H1 (cell line): ENCODE measurements at regions not wholly inside any gene's neighbourhood (a gene's known extent, or its start where the extent isn't known, plus 50 kb on each side); places are given as distances from the start of the nearest gene placed in this dataset.

Source experiments
- CTCF ChIA-PET: fragments of 300-600 bp; sonication (Branson Sonifier 250); formaldehyde crosslinking; loops from one replicate; lab custom pipeline; 2021; ENCODE audit not compliant: partially characterized antibody; lab: Charles Lee
- POLR2A ChIA-PET: fragments of 300-600 bp; sonication (Branson Sonifier 250); formaldehyde crosslinking; loops from one replicate; lab custom pipeline; 2021; ENCODE audit warnings: inconsistent platforms; ENCODE audit not compliant: partially characterized antibody; lab: Charles Lee
- DNase-seq, 2 experiments: peaks; one replicate each; pipeline versions ENCODE4 v3.0.0 to v3.0.0-alpha.2; 2010 to 2022; ENCODE audit warnings: low spot score in 2 of 2, low read depth in 1 of 2, mixed read lengths in 1 of 2
- FAIRE-seq: peaks from 2 replicates; lab custom pipeline; 2011; peaks lifted over from hg19 to GRCh38; lab: Jason Lieb, UNC
- H2AFZ ChIP-seq: 2 replicates; pipeline ENCODE4 v1.8.1; 2012; ENCODE audit warnings: low read length, inconsistent platforms
- H2AK5ac ChIP-seq: 2 replicates; pipeline ENCODE4 v1.6.1; 2013; ENCODE audit warnings: low read depth, low read length
- H2BK120ac ChIP-seq: replicated peaks from 2 replicates; pipeline ENCODE3; 2013; ENCODE audit warnings: low read depth, low read length, inconsistent platforms
- H2BK12ac ChIP-seq: 2 replicates; pipeline ENCODE4 v1.6.1; 2013; ENCODE audit warnings: low read depth, low read length
- H2BK15ac ChIP-seq: 2 replicates; pipeline ENCODE4 v1.6.1; 2013; ENCODE audit warnings: low read length
- H2BK20ac ChIP-seq: 2 replicates; pipeline ENCODE4 v1.6.1; 2013; ENCODE audit warnings: low read length
- H2BK5ac ChIP-seq: 2 replicates; pipeline ENCODE4 v1.6.1; 2013; ENCODE audit warnings: low read depth, low read length
- H3K14ac ChIP-seq: 2 replicates; pipeline ENCODE4 v1.6.1; 2013; ENCODE audit warnings: inconsistent platforms; ENCODE audit not compliant: insufficient read length
- H3K18ac ChIP-seq: 2 replicates; pipeline ENCODE4 v1.6.1; 2013; ENCODE audit warnings: low read length; ENCODE audit errors: extremely low read depth
- H3K23ac ChIP-seq: 2 replicates; pipeline ENCODE4 v1.6.1; 2013; ENCODE audit warnings: inconsistent platforms; ENCODE audit not compliant: insufficient read length
- H3K23me2 ChIP-seq: 2 replicates; pipeline ENCODE4 v1.6.1; 2013; ENCODE audit warnings: low read depth, low read length
- H3K27ac ChIP-seq: 2 replicates; pipeline ENCODE4 v1.6.1; 2011; ENCODE audit warnings: low read depth, low read length, inconsistent platforms
- H3K27me3 ChIP-seq, 4 experiments: replicated peaks in 1 of 4; 1 replicate in 1 of 4; 2 replicates in 3 of 4; pipeline versions ENCODE4 v1.6.1 to v1.8.1; 2011 to 2013; ENCODE audit warnings: low read length in 3 of 4, mild to moderate bottlenecking in 3 of 4, inconsistent platforms in 2 of 4, mixed read lengths in 2 of 4, moderate library complexity in 1 of 4; ENCODE audit not compliant: control insufficient read depth in 3 of 4, insufficient read depth in 3 of 4; ENCODE audit errors: extremely low read depth in 1 of 4
- H3K36me3 ChIP-seq, 4 experiments: 2 replicates each; pipeline versions ENCODE4 v1.6.1 to v1.8.1; 2011 to 2013; ENCODE audit warnings: mild to moderate bottlenecking in 4 of 4, low read length in 3 of 4, moderate library complexity in 2 of 4, control low read depth in 1 of 4, inconsistent platforms in 1 of 4; ENCODE audit not compliant: insufficient read depth in 4 of 4, control insufficient read depth in 2 of 4
- H3K4ac ChIP-seq: replicated peaks from 2 replicates; pipeline ENCODE3; 2013; ENCODE audit warnings: low read length, low read depth, mixed read lengths, inconsistent platforms; ENCODE audit not compliant: insufficient read length
- H3K4me1 ChIP-seq, 4 experiments: replicated peaks in 1 of 4; 1 replicate in 1 of 4; 2 replicates in 3 of 4; pipeline versions ENCODE4 v1.6.1 to v1.8.1; 2011 to 2013; ENCODE audit warnings: low read length in 3 of 4, inconsistent platforms in 2 of 4, mixed read lengths in 1 of 4; ENCODE audit not compliant: insufficient read depth in 4 of 4, control insufficient read depth in 3 of 4
- H3K4me2 ChIP-seq, 2 experiments: 2 replicates each; pipeline versions ENCODE4 v1.6.1 to v1.8.1; 2011 to 2013; ENCODE audit warnings: low read depth in 2 of 2, low read length in 2 of 2, control low read depth in 1 of 2, inconsistent platforms in 1 of 2, mild to moderate bottlenecking in 1 of 2; ENCODE audit not compliant: insufficient read depth in 1 of 2
- H3K4me3 ChIP-seq, 4 experiments: fragments of 200-600, 300-600 bp in 1 of 4; sonication (generic), shearing (Covaris generic), sonication (Bioruptor Twin) in 1 of 4; 2 replicates each; pipeline versions ENCODE4 v1.5.1 to v1.8.1; 2011 to 2016; ENCODE audit warnings: low read length in 4 of 4, low read depth in 3 of 4, control low read depth in 2 of 4, inconsistent platforms in 2 of 4, mild to moderate bottlenecking in 2 of 4, mixed read lengths in 1 of 4, moderate library complexity in 1 of 4; ENCODE audit not compliant: insufficient read depth in 2 of 4; ENCODE audit errors: extremely low read depth in 1 of 4
- H3K56ac ChIP-seq: replicated peaks from 2 replicates; pipeline ENCODE3; 2013; ENCODE audit warnings: low read depth, mild to moderate bottlenecking, mixed read lengths, low read length, inconsistent platforms; ENCODE audit not compliant: insufficient read length
- H3K79me1 ChIP-seq: 2 replicates; pipeline ENCODE4 v1.6.1; 2013; ENCODE audit warnings: low read depth, low read length, control low read depth
- H3K79me2 ChIP-seq, 2 experiments: 2 replicates each; pipeline versions ENCODE4 v1.6.1 to v1.8.1; 2012 to 2013; ENCODE audit warnings: low read length in 2 of 2, mild to moderate bottlenecking in 2 of 2, inconsistent platforms in 1 of 2; ENCODE audit not compliant: insufficient read depth in 2 of 2, control insufficient read depth in 1 of 2
- H3K9ac ChIP-seq, 4 experiments: replicated peaks in 1 of 4; 1 replicate in 1 of 4; 2 replicates in 3 of 4; pipeline versions ENCODE4 v1.6.1 to v1.8.1; 2011 to 2013; ENCODE audit warnings: low read depth in 3 of 4, low read length in 3 of 4, control low read depth in 2 of 4, mild to moderate bottlenecking in 2 of 4, moderate library complexity in 2 of 4, inconsistent platforms in 1 of 4; ENCODE audit errors: extremely low read depth in 1 of 4
- H3K9me3 ChIP-seq, 2 experiments: 2 replicates each; pipeline versions ENCODE4 v1.6.1 to v1.8.1; 2012 to 2013; ENCODE audit warnings: mild to moderate bottlenecking in 2 of 2, moderate library complexity in 2 of 2, control low read depth in 1 of 2, inconsistent platforms in 1 of 2, low read depth in 1 of 2, low read length in 1 of 2, mixed read lengths in 1 of 2; ENCODE audit not compliant: insufficient read depth in 2 of 2
- H4K20me1 ChIP-seq, 2 experiments: replicated peaks in 1 of 2; 2 replicates each; pipeline versions ENCODE3 to v1.8.1; 2011 to 2013; ENCODE audit warnings: inconsistent platforms in 2 of 2, low read length in 2 of 2, mild to moderate bottlenecking in 1 of 2; ENCODE audit not compliant: insufficient read depth in 2 of 2, control insufficient read depth in 1 of 2
- H4K5ac ChIP-seq: 2 replicates; pipeline ENCODE4 v1.6.1; 2013; ENCODE audit warnings: low read length, low read depth, mixed read lengths, inconsistent platforms; ENCODE audit not compliant: insufficient read length
- H4K8ac ChIP-seq: 2 replicates; pipeline ENCODE4 v1.8.0; 2013; ENCODE audit warnings: mild to moderate bottlenecking, moderate library complexity, low read length, inconsistent platforms; ENCODE audit not compliant: insufficient read depth; ENCODE audit errors: extremely low read depth
- H4K91ac ChIP-seq: replicated peaks from 2 replicates; pipeline ENCODE3; 2013; ENCODE audit warnings: low read length, mixed read lengths, inconsistent platforms; ENCODE audit not compliant: insufficient read length
- ASH2L ChIP-seq: fragments of 200-600, 300-600 bp; sonication (generic); IDR thresholded peaks from one replicate; pipeline ENCODE4 v1.7.1; 2017; ENCODE audit warnings: low read length
- CREB1 ChIP-seq: IDR thresholded peaks from 2 replicates; pipeline ENCODE4 v1.6.1; 2012; ENCODE audit warnings: inconsistent platforms
- EGR1 ChIP-seq: IDR thresholded peaks from 2 replicates; pipeline ENCODE4 v1.6.1; 2011; ENCODE audit warnings: low read depth, low read length, borderline replicate concordance
- JUND ChIP-seq: IDR thresholded peaks from 2 replicates; pipeline ENCODE4 v1.6.1; 2011; ENCODE audit warnings: mild to moderate bottlenecking, improper control_type of control experiment, low read length
- MAFK ChIP-seq: IDR thresholded peaks from 2 replicates; pipeline ENCODE4 v1.6.1; 2012; ENCODE audit warnings: low read depth, mild to moderate bottlenecking, improper control_type of control experiment, low read length
- NANOG ChIP-seq: IDR thresholded peaks from 2 replicates; pipeline ENCODE4 v1.6.1; 2011; ENCODE audit warnings: low read length, low read depth, mild to moderate bottlenecking, inconsistent platforms; ENCODE audit not compliant: insufficient read depth, poor library complexity, severe bottlenecking
- RNF2 ChIP-seq: fragments of 200-900, 300-1000 bp; sonication (generic); IDR thresholded peaks from 2 replicates; pipeline ENCODE4 v1.7.1; 2016; ENCODE audit warnings: borderline replicate concordance, low read depth, mild to moderate bottlenecking, antibody characterized with exemption, low read length; ENCODE audit not compliant: poor library complexity, severe bottlenecking; ENCODE audit errors: missing control alignments
- SAP30 ChIP-seq: fragments of 300-600 bp; sonication (generic); IDR thresholded peaks from 2 replicates; pipeline ENCODE4 v1.7.1; 2012; ENCODE audit warnings: low read length, moderate library complexity, mild to moderate bottlenecking, inconsistent platforms; ENCODE audit not compliant: insufficient read depth, insufficient replicate concordance
- SIRT6 ChIP-seq: IDR thresholded peaks from one replicate; pipeline ENCODE4 v1.7.1; 2012; ENCODE audit warnings: low read length, inconsistent platforms
- SP2 ChIP-seq: IDR thresholded peaks from 2 replicates; pipeline ENCODE4 v1.6.1; 2012; ENCODE audit warnings: mild to moderate bottlenecking, low read length, inconsistent platforms
- WGBS, 2 experiments: shearing (Covaris generic) in 1 of 2; methylation state at CpG; one replicate each; pipeline versions ENCODE4 v1.1.6 to v1.1.7; 2013 to 2015; ENCODE audit warnings: low lambda C conversion rate in 2 of 2, mixed read lengths in 2 of 2, inconsistent platforms in 1 of 2, low coverage in 1 of 2, missing lambda C conversion rate in 1 of 2; ENCODE audit not compliant: insufficient replicate concordance in 2 of 2, insufficient coverage in 1 of 2, insufficient read length in 1 of 2; ENCODE audit errors: extremely low coverage in 1 of 2, missing lambda C conversion rate in 1 of 2; 5-methylcytosine and 5-hydroxymethylcytosine counted together

GRCh38 chr14:26088275-26088674 is 509.6 kb downstream of the NOVA1 start:
- 12% methylated on average over 2 of the region's 2 CpGs; no CpG with 5 or more reads in 1 of the 2 experiments for WGBS, 2 experiments

More at GRCh38 chr14:26088275-26088674, 509.6 kb downstream of the NOVA1 start:
- Histone ChIP-seq H4K91ac (no peak overlapping the region), H3K27ac (no peak overlapping the region), H3K23me2 (no peaks in the 10 kb centered on the region), H4K5ac (no peak overlapping the region), H3K14ac (no peak overlapping the region), H2BK12ac (no peak overlapping the region), H4K20me1 (no peaks in the 10 kb centered on the region), H3K56ac (no peak overlapping the region), H3K4ac (no peak overlapping the region), H3K36me3 (no peaks in the 10 kb centered on the region), H2AK5ac (no peak overlapping the region), H2BK5ac (no peak overlapping the region), H3K27me3 (peaks cover 0 to 4% (median 1%) of the 10 kb centered on the region in 4 experiments; a peak in 3 of 7 replicates), H2BK15ac (no peak overlapping the region), H3K18ac (no peak overlapping the region), H3K79me2 (no peaks in the 10 kb centered on the region), H3K4me1 (peaks cover 0 to 10% (median 0%) of the 10 kb centered on the region in 4 experiments; a peak in 2 of 7 replicates), H4K8ac (no peak overlapping the region), H2AFZ (no peak overlapping the region), H2BK20ac (no peak overlapping the region), H2BK120ac (no peak overlapping the region), H3K4me3 (no peak overlapping the region), H3K79me1 (no peaks in the 10 kb centered on the region), H3K9me3 (peaks cover 0 to 7% of the 10 kb centered on the region in 2 experiments; a peak in 1 of 4 replicates), H3K23ac (no peak overlapping the region), H3K4me2 (no peak overlapping the region; a peak in 1 of 4 replicates), H3K9ac (no peak overlapping the region)
- DNase-seq (peak in 1 of 2 experiments; percentile 66), FAIRE-seq (peak; percentile 82)
- ChIA-PET POLR2A (no interaction called here), CTCF (interaction anchor here (1.6 kb wide), 1 partner anchor 75 kb away, joined by 3 read pairs; no protein-coding TSS in a partner anchor)
- TF ChIP-seq EGR1 (no peak), ASH2L (no peak), SP2 (no peak), SAP30 (no peak), SIRT6 (no peak), JUND (peak; percentile 57; the same call in 1 of the 2 replicates), CREB1 (peak; percentile 90), RNF2 (no peak), MAFK (no peak), NANOG (peak; percentile 50)
